Fibroblast of lung (primary cell): ENCODE measurements at regions not wholly inside any gene's neighbourhood (a gene's known extent, or its start where the extent isn't known, plus 50 kb on each side); places are given as distances from the start of the nearest gene placed in this dataset.

Source experiments
- CTCF ChIP-seq, 2 donors: IDR thresholded peaks in 1 of 2; conservative IDR thresholded peaks in 1 of 2; 1 replicate in 1 of 2; 2 replicates in 1 of 2; pipeline ENCODE4 v1.5.1; 2011 to 2012; ENCODE audit warnings: low read length in 2 of 2, control low read depth in 1 of 2, inconsistent platforms in 1 of 2, low read depth in 1 of 2, mild to moderate bottlenecking in 1 of 2
- EZH2 ChIP-seq: IDR thresholded peaks from 2 replicates; pipeline ENCODE4 v1.5.1; 2012; ENCODE audit warnings: low read length, control low read depth, mild to moderate bottlenecking; ENCODE audit errors: missing control alignments

- TF ChIP-seq CTCF (conservative IDR thresholded peaks at IDR 0.05 in 1 of 2, IDR thresholded peaks at IDR 0.05 in 1 of 2; ENCODE audit: low read depth in 1 of 2, low read length in 2 of 2) (no peak), EZH2 (no peak)
Observed at GRCh38 chr9:74107692-74108091, 389.4 kb upstream of the RORB start.
